ENCODE measurements at regions not wholly inside any gene's neighbourhood (a gene's known extent, or its start where the extent isn't known, plus 50 kb on each side); places are given as distances from the start of the nearest gene placed in this dataset.

DNA sequence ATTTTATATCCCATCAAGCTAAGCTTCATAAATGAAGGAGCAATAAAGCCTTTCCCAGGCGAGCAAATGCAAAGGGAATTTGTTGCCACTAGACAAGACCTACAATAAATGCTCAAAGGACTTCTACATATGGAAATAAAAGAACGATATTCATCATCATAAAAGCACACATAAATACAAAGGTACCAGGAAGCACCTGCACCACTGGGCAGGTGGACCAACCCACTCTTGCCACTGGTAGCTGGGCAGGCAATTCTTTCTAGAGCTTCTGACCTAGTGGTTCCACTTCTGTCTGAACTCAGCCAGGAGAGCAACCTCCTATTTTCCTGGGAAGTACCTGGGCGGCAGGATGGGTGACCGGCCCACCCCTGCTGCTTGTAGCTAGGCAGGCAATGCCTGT lies 237.2 kb upstream of the ITM2A start (continued):
- TF ChIP-seq MYBL2 (CRISPR knock-in tag; IDR thresholded peaks at IDR 0.05) = no peak
- TF ChIP-seq ESRRA (CRISPR knock-in tag; IDR thresholded peaks at IDR 0.05; ENCODE audit: borderline replicate concordance) = no peak
- TF ChIP-seq, protein P1, sequence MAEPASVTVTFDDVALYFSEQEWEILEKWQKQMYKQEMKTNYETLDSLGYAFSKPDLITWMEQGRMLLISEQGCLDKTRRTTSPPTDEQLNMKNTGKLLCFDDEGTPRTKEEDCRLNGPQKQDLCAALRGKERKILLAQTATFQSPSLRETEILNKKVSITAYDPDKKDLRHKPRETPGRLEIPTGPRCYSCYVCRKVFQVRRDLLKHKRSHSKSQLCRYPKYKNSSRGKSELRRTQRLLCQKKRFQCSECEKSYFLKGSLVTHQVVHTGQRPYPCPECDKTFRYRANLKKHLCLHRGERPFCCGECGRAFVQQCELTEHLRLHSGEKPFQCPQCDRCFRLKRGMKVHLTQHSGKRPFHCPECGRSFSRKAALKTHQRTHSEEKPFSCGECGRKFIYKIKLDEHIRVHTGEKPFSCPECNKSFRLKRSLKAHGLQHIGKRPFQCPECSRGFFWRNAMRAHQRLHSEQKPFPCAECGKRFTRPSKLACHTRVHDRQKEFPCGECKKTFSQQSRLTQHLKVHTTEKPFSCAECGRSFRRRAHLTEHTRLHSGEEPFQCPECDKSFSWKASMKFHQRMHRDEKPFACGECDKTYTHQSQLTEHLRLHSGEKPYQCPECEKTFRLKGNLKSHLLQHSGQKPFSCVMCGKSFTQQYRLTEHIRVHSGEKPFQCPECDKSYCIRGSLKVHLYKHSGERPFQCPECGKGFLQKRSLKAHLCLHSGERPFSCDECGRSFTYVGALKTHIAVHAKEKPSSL (CRISPR knock-in tag; conservative IDR thresholded peaks at IDR 0.05) = no peak
- TF ChIP-seq SOX15 (CRISPR knock-in tag; IDR thresholded peaks at IDR 0.05) = no peak
- TF ChIP-seq GABPB1 (CRISPR knock-in tag; IDR thresholded peaks at IDR 0.05) = no peak
- TF ChIP-seq, protein P2, sequence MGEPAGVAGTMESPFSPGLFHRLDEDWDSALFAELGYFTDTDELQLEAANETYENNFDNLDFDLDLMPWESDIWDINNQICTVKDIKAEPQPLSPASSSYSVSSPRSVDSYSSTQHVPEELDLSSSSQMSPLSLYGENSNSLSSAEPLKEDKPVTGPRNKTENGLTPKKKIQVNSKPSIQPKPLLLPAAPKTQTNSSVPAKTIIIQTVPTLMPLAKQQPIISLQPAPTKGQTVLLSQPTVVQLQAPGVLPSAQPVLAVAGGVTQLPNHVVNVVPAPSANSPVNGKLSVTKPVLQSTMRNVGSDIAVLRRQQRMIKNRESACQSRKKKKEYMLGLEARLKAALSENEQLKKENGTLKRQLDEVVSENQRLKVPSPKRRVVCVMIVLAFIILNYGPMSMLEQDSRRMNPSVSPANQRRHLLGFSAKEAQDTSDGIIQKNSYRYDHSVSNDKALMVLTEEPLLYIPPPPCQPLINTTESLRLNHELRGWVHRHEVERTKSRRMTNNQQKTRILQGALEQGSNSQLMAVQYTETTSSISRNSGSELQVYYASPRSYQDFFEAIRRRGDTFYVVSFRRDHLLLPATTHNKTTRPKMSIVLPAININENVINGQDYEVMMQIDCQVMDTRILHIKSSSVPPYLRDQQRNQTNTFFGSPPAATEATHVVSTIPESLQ (CRISPR knock-in tag; IDR thresholded peaks at IDR 0.05) = no peak

DNA sequence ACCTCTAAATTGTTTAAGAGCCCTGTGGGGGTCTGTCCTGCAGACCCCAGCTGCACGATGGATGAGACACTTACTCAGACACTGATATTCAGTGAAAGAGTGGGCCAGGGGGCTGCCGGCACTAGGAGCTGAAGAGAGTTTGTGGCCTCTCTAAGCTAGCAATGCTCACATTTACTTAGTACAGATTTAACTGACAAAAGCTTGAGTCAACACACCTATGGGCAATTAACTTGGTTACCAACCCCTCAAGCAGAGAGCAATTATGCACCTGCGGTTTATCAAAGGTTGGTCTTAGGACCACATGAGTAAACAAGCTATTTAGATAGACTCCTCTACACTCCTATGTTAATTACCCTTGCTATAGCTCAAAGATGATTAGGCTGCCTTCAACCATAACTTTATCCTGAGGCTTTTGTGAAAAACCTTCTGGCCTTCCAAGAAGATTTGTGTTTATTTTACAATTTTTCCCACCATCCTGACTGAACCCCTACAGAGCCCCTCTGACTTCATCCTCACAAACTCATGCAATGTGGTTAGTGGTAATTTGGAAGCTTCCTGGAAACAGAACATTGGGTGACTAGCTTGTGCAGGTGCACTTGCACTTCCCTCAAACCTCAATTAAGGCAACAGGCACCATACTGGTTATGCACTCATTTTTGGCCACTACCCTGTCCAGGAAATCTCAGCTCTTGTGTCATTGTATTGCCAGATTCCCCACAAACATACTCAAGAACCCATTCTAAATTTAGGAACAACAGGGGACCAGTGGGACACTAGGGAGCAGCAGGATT lies 234.4 kb upstream of the ITM2A start:
- Mint-ChIP-seq H3K4me1 (no peaks in the 10 kb centered on the region), H3K4me3 (no peak overlapping the region), H3K9me3 (no peaks in the 10 kb centered on the region), H3K36me3 (no peaks in the 10 kb centered on the region), H3K27ac (no peak overlapping the region), H3K27me3 (ENCODE audit: low read depth) (peaks cover 94% of the 10 kb centered on the region)
- ChIA-PET CTCF (no interaction called here), POLR2A (no interaction called here)
- TF ChIP-seq, protein P3, sequence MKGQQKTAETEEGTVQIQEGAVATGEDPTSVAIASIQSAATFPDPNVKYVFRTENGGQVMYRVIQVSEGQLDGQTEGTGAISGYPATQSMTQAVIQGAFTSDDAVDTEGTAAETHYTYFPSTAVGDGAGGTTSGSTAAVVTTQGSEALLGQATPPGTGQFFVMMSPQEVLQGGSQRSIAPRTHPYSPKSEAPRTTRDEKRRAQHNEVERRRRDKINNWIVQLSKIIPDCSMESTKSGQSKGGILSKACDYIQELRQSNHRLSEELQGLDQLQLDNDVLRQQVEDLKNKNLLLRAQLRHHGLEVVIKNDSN (CRISPR knock-in tag; IDR thresholded peaks at IDR 0.05) = no peak
- TF ChIP-seq JAZF1 (CRISPR knock-in tag; IDR thresholded peaks at IDR 0.05) (no peak), NFATC4 (CRISPR knock-in tag; IDR thresholded peaks at IDR 0.05) (no peak), RORB (CRISPR knock-in tag; IDR thresholded peaks at IDR 0.05) (no peak), AR (CRISPR knock-in tag; IDR thresholded peaks at IDR 0.05) (no peak), GTF2I (CRISPR knock-in tag; conservative IDR thresholded peaks at IDR 0.05) (no peak), CBFB (CRISPR knock-in tag; IDR thresholded peaks at IDR 0.05; ENCODE audit: low read depth) (no peak), ERG (CRISPR knock-in tag; IDR thresholded peaks at IDR 0.05) (no peak), FOXJ3 (CRISPR knock-in tag; IDR thresholded peaks at IDR 0.05; ENCODE audit: borderline replicate concordance) (no peak), GABPB1 (CRISPR knock-in tag; IDR thresholded peaks at IDR 0.05) (no peak), FOXK1 (CRISPR knock-in tag; IDR thresholded peaks at IDR 0.05) (no peak), FOXP4 (CRISPR knock-in tag; IDR thresholded peaks at IDR 0.05) (no peak)
- TF ChIP-seq, protein P4, sequence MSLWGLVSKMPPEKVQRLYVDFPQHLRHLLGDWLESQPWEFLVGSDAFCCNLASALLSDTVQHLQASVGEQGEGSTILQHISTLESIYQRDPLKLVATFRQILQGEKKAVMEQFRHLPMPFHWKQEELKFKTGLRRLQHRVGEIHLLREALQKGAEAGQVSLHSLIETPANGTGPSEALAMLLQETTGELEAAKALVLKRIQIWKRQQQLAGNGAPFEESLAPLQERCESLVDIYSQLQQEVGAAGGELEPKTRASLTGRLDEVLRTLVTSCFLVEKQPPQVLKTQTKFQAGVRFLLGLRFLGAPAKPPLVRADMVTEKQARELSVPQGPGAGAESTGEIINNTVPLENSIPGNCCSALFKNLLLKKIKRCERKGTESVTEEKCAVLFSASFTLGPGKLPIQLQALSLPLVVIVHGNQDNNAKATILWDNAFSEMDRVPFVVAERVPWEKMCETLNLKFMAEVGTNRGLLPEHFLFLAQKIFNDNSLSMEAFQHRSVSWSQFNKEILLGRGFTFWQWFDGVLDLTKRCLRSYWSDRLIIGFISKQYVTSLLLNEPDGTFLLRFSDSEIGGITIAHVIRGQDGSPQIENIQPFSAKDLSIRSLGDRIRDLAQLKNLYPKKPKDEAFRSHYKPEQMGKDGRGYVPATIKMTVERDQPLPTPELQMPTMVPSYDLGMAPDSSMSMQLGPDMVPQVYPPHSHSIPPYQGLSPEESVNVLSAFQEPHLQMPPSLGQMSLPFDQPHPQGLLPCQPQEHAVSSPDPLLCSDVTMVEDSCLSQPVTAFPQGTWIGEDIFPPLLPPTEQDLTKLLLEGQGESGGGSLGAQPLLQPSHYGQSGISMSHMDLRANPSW (CRISPR knock-in tag; conservative IDR thresholded peaks at IDR 0.05; ENCODE audit: low read depth) = no peak
- TF ChIP-seq, protein P5, sequence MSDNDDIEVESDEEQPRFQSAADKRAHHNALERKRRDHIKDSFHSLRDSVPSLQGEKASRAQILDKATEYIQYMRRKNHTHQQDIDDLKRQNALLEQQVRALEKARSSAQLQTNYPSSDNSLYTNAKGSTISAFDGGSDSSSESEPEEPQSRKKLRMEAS (CRISPR knock-in tag; IDR thresholded peaks at IDR 0.05) = no peak
- TF ChIP-seq, protein P6, sequence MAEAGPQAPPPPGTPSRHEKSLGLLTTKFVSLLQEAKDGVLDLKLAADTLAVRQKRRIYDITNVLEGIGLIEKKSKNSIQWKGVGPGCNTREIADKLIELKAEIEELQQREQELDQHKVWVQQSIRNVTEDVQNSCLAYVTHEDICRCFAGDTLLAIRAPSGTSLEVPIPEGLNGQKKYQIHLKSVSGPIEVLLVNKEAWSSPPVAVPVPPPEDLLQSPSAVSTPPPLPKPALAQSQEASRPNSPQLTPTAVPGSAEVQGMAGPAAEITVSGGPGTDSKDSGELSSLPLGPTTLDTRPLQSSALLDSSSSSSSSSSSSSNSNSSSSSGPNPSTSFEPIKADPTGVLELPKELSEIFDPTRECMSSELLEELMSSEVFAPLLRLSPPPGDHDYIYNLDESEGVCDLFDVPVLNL (CRISPR knock-in tag; IDR thresholded peaks at IDR 0.05; ENCODE audit: borderline replicate concordance, low read depth) = no peak
- DNase-seq (ENCODE audit: low spot score) (no peak), ATAC-seq (no peak; the same call in 1 of the 2 replicates)

All from WTC11 (cell line).